CD4-positive, alpha-beta T cell treated with Interleukin-15 for 4 hours (primary cell): ENCODE measurements at regions not wholly inside any gene's neighbourhood (a gene's known extent, or its start where the extent isn't known, plus 50 kb on each side); places are given as distances from the start of the nearest gene placed in this dataset.
"Not testable (repeated sequence)": the region's sequence is repeated elsewhere in the genome, so short reads cannot be mapped to it uniquely, and the experiment has no call there.

Experiments
- DNase-seq: peaks from one replicate; pipeline ENCODE4 v3.0.0-alpha.2; 2020; ENCODE audit warnings: low spot score

DNA sequence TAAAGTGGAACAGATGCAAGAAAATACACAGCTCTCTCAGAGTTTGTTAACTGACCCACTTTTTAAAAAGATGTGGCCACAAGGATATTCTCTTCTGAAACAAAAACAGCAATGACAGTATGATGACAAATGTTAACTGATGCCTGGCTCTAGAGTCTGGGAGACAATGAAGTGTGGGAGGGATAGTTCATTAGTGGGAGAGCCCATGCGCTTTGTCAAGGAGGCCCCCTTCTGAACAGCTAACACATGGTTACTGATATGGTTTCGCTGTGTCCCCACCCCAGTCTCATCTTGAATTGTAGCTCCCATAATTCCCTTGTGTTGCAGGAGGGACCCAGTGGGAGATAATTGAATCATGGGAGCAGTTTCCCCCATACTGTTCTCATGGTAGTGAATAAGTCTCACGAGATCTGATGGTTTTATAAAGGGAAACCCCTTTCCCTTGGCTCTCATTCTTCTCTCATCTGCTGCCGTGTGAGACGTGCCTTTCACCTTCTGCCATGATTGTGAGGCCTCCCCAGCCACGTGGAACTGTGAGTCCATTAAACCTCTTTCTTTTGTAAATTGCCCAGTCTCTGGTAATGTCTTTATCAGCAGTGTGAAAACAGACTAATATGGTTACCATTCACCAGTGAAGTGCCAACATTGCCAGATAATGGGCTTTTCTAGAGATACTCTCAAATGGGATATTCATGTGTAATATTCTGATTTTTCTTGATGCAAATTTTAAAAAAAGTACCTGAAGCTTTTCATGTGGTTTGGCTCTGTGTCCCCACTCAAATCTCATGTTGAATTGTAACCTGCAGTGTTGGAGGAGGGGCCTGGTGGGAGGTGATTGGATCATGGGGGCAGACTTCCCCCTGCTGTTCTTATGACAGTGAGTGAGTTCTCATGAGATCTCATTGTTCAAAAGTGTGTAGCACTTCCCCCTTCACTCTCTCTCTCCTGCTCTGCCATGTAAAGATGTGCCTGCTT is 435.8 kb downstream of the SHISA9 start:
- not testable (repeated sequence) for DNase-seq

- DNase-seq, result no peak
Observed at GRCh38 chr16:13338044-13338443, 436.6 kb downstream of the SHISA9 start.

- no peak for DNase-seq
Observed at GRCh38 chr16:13342675-13343074, 441.3 kb downstream of the SHISA9 start.

- no peak for DNase-seq
Observed at GRCh38 chr16:13344001-13344400, 442.6 kb downstream of the SHISA9 start.

GRCh38 chr16:13348416-13348815 is 447.0 kb downstream of the SHISA9 start:
- no peak for DNase-seq

- DNase-seq, result no peak
Observed at GRCh38 chr16:13350000-13350399, 448.6 kb downstream of the SHISA9 start.

DNA sequence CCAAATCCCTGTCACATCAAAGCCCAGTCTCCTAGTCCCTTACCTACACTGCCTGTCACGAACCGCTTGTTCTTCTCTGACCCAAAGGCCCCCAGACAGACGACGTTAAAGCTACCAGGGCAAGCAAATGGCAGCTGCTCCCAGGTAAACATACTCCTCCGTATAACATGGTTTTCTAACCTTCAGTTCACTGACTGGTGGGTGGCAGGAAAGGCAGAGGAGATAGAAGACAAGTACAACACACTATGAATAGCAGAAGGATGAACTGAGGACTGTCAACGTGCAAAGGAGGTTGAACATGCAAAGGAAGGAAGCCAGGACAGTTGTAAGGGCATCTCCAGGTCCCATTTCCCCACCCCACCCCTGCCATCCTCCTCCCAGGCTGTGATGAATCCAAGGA is 449.8 kb downstream of the SHISA9 start:
- no peak for DNase-seq

DNA sequence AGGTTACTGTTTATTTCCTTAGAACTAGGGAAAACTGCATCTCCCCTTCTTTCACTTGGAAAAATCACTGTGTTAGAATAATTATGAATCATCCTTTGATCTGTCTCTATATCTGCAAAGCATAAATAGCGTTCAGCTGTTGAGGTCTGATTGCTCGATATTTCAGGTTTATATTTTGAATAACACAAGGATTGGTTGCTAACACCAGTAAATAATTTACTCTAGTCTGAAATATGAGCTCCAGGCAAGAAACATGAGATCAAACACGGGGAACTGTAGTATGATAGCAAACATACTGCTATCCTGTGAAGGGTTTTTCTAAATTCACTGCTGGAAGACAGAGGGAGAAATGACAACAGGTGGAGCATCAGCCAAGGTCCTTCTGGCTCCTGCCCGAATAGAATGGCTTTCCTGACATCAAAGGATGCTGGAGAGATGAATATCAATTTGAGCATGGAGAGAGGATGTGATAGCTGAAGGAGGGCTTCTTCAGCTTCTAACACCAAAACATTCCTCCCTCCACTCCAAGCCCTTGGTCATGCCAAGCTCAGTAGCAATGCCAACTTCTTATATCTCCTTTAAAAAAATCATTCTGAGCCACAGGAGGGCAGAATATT is 450.3 kb downstream of the SHISA9 start:
- DNase-seq, result no peak

DNA sequence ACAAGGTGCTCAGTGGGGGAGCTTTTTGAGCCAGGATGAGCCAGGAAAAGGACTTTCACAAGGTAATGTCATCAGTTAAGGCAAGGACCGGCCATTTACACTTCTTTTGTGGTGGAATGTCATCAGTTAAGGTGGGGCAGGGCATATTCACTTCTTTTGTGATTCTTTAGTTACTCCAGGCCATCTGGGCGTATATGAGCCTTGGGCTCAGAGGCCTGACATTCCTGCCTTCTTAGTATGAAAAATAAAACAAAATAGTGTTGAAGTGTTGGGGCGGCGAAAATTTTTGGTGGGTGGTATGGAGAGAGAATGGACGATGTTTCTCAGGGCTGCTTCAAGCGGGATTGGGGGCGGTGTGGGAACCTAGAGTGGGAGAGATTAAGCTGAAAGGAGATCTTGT is 451.4 kb downstream of the SHISA9 start:
- not testable (repeated sequence) for DNase-seq

DNA sequence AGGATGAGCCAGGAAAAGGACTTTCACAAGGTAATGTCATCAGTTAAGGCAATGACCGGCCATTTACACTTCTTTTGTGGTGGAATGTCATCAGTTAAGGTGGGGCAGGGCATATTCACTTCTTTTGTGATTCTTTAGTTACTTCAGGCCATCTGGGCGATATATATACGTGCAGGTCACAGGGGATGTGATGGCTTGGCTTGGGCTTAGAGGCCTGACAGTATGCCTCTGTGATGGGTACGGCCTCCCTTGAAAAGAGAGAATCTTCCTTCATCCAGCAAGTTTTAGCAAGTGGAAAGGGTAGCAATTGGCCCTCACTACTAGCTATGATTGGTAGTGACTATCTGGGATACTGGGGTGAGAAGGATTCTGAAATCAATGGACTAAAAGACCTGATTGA is 456.4 kb downstream of the SHISA9 start:
- not testable (repeated sequence) for DNase-seq

DNA sequence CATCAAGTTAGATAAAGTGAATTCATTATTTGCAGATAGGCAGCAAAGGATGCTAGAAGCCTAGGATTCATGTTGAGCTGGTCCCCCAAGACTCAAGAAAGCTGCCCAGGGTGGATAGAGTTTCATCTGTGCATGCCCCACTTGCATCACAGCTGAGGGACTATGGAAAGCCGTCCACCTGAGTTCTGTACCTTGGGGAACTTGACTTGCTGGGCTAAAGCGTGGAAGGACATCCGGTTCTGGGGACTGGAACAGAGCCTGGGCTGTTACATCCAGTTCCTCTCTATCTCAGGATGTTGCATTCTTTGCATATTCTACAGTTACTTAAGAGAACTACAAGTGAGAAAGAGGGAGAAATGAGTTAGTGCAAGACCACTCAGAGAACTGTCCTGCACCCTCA is 458.4 kb downstream of the SHISA9 start:
- no peak for DNase-seq

DNA sequence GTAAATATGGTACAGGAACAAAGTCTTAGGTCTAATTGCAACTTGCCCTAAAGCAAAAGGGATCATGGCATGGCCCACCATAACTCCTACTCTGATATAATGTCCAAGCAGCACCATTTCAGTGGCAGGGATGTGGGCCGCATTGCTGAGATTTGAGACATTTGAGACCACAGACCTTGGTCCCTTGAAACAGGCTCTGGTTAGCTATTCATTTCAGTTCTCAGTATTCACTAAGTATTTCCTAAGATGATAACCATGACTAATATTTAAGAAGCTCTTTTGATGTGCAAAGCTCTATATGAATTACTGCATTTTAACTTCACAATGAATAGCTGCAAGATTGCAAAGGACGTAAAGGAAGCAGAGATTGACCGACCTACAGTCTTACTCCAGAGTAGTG is 471.0 kb downstream of the SHISA9 start:
- no peak for DNase-seq

GRCh38 chr16:13376174-13376573 is 474.8 kb downstream of the SHISA9 start:
- DNase-seq, result no peak

GRCh38 chr16:13377143-13377542 is 475.7 kb downstream of the SHISA9 start:
- no peak for DNase-seq

DNA sequence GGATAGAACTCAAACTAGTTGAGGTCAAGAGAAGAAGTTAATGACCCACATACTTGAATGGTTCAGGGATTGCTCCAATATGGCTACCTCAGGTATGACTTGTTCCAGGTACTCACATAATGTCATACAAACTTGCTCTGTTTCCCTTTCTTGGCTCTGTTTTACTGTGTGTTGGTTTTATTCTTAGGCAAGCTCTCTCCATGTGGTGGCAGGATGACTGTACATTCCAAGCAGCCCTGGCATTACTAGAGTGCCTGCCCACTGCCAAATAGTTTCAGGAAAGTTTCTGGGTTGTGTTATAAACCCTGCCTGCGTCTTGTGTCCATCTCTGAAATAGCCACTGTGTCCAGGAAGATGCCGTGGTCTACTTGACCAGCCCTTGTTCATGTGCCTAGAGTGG is 476.8 kb downstream of the SHISA9 start:
- no peak for DNase-seq

- no peak for DNase-seq
Observed at GRCh38 chr16:13379266-13379665, 477.9 kb downstream of the SHISA9 start.

GRCh38 chr16:13385156-13386040 is 484.0 kb downstream of the SHISA9 start:
- not testable (repeated sequence) for DNase-seq

DNA sequence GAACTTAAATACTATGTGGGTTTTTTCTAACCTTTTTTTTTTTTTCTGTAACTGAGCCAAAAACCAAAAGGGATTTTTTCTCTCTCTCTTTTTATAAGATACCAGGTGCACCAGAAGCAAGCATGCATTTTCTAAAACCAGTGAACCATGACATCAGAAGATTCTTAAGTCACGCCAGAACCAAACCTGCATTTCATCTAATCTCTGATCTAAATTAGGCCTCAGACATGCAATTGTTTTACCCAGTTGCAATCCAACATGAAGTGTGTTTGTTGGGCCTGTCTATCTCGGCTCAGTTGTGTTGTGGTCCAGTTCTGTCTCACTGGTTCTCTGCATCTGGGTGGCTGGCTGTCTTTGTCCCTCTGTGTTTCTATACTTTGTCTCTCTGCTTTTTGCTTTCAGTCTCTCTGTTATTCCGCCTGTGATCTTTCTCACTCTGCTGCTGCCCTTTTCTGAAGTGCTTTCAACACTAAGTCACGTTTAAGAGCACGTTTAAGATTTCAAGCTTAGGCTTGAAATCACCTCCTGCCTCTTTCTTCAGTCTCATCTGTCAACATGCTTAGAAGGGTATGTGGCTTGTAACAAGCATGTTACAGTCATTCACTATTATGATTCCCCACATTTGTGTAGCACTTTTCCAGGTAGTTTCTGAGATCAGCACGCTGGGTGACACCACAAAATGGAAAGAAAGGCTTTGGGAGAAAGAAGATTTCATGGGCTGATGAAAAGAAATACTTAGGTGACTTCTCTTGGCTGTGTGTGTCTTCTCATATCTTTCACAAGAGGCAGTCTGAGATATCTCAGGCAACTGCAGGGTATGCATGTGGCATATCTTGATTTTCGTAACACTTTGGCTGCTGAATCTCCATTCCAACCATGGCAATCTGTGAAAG is 488.9 kb downstream of the SHISA9 start:
- no peak for DNase-seq

DNA sequence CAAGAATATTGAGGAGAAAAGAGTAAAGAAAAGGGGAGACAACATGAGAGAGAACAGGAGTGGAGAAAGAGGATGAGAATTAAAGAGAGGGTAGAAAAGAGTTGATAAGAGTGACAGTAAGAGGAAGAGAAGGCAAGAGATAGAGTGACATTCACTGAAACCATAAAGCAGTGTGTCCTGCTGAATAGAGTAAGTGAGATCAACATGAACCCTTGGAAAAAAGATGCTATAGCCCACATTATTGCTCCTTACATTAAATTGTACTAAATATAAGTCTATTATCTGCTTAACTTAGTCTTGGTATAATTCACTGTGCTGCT is 489.5 kb downstream of the SHISA9 start:
- no peak for DNase-seq

- DNase-seq, result no peak
Observed at GRCh38 chr16:13391337-13391736, 489.9 kb downstream of the SHISA9 start.

DNA sequence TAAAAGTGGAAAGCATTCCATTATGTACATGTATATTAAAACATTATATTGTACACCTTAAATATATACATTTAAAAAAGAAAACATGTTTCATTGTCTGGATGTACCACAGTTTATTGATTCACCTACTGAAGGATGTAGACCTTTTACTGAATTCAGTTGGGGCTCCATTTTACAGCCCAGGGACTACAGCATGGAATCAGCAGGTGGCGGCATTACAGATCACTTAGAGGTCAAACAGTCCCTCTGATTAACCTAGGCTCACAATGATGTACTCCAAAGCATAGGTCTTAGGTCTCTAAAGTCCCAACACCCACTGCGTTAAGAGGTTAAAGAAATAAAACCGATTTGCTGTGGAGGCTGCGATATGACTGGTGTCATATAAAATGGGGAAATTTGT is 490.9 kb downstream of the SHISA9 start:
- DNase-seq, result no peak

- DNase-seq, result no peak
Observed at GRCh38 chr16:13393816-13394215, 492.4 kb downstream of the SHISA9 start.
